Esophagus squamous epithelium (tissue), 4 donors: ENCODE measurements at regions not wholly inside any gene's neighbourhood (a gene's known extent, or its start where the extent isn't known, plus 50 kb on each side); places are given as distances from the start of the nearest gene placed in this dataset.

ENCODE experiments used
- POLR2A ChIP-seq, 4 donors: fragments of 450-650 bp; IDR thresholded peaks; one replicate each; pipeline ENCODE4 v1.6.1; 2017; ENCODE audit warnings: antibody characterized with exemption in 4 of 4, mild to moderate bottlenecking in 4 of 4, moderate library complexity in 3 of 4
- TF ChIP-seq, protein P1 (sequence below), 6 experiments: fragments of 450-650 bp in 4 of 6; fragments of 200-600 bp in 2 of 6; sonication (generic) in 2 of 6; IDR thresholded peaks; one replicate each; pipeline ENCODE4 v1.5.1; 2016 to 2019; ENCODE audit warnings: antibody characterized with exemption in 6 of 6, mild to moderate bottlenecking in 4 of 6, moderate library complexity in 4 of 6

- TF ChIP-seq, protein P1, sequence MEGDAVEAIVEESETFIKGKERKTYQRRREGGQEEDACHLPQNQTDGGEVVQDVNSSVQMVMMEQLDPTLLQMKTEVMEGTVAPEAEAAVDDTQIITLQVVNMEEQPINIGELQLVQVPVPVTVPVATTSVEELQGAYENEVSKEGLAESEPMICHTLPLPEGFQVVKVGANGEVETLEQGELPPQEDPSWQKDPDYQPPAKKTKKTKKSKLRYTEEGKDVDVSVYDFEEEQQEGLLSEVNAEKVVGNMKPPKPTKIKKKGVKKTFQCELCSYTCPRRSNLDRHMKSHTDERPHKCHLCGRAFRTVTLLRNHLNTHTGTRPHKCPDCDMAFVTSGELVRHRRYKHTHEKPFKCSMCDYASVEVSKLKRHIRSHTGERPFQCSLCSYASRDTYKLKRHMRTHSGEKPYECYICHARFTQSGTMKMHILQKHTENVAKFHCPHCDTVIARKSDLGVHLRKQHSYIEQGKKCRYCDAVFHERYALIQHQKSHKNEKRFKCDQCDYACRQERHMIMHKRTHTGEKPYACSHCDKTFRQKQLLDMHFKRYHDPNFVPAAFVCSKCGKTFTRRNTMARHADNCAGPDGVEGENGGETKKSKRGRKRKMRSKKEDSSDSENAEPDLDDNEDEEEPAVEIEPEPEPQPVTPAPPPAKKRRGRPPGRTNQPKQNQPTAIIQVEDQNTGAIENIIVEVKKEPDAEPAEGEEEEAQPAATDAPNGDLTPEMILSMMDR (IDR thresholded peaks at IDR 0.05), result no peak
- TF ChIP-seq POLR2A (IDR thresholded peaks at IDR 0.05), result no peak
Observed at GRCh38 chr1:198019126-198019525, 102.0 kb downstream of the LHX9 start.
